GM12878 (cell line): ENCODE measurements at regions not wholly inside any gene's neighbourhood (a gene's known extent, or its start where the extent isn't known, plus 50 kb on each side); places are given as distances from the start of the nearest gene placed in this dataset.

Experiments used
- ATAC-seq: fragments of 200-7000 bp; cut with Tn5 transposase; 3 replicates; pipeline ENCODE4 v1.9.1; 2020; ENCODE audit warnings: mild to moderate bottlenecking, moderate library complexity
- BruUV-seq: library from RNA; stranded (reverse); fragments of 400-500 nt; replicated peaks from 2 replicates; lab custom pipeline; 2021; lab: Mats Ljungman, UMichigan
- CTCF ChIA-PET: fragments of 300-600 bp; sonication (Branson Sonifier 250); formaldehyde crosslinking; extraction: SDS; loops from one replicate; lab custom pipeline; 2021; ENCODE audit warnings: inconsistent platforms; lab: Yijun Ruan, JAX
- POLR2A ChIA-PET: fragments of 350-600 bp; formaldehyde crosslinking; extraction: SDS; loops from one replicate; lab custom pipeline; 2021; ENCODE audit warnings: inconsistent platforms; lab: Charles Lee
- RAD21 ChIA-PET: fragments of 300-600 bp; sonication (Branson Sonifier 250); formaldehyde crosslinking; loops from one replicate; lab custom pipeline; 2023; ENCODE audit warnings: antibody characterized with exemption; ENCODE audit not compliant: unreplicated experiment; lab: Charles Lee
- SMC1A ChIA-PET: fragments of 300-600 bp; sonication (Branson Sonifier 250); formaldehyde crosslinking; loops from one replicate; lab custom pipeline; 2023; ENCODE audit not compliant: unreplicated experiment, uncharacterized antibody; lab: Charles Lee
- DNase-seq: peaks from one replicate; pipeline ENCODE4 v3.0.0-alpha.2; 2011; ENCODE audit warnings: low read depth, low spot score
- FAIRE-seq: peaks from 3 replicates; lab custom pipeline; 2011; peaks lifted over from hg19 to GRCh38; lab: Jason Lieb, UNC
- H2AFZ ChIP-seq: 2 replicates; pipeline ENCODE4 v1.6.0; 2011; ENCODE audit warnings: low read depth, low read length, control low read depth; ENCODE audit not compliant: control insufficient read depth
- H3K27ac ChIP-seq: 2 replicates; pipeline ENCODE4 v1.5.1; 2011; ENCODE audit warnings: control low read depth; ENCODE audit not compliant: control insufficient read depth, insufficient read depth
- H3K27me3 ChIP-seq, 2 experiments: replicated peaks in 1 of 2; 2 replicates each; pipeline versions ENCODE4 v1.6.0 to v1.6.1; 2011; ENCODE audit warnings: low read length in 1 of 2; ENCODE audit not compliant: control insufficient read depth in 2 of 2, insufficient read depth in 2 of 2
- H3K36me3 ChIP-seq, 2 experiments: 2 replicates each; pipeline ENCODE4 v1.5.1; 2011; ENCODE audit warnings: low read length in 1 of 2; ENCODE audit not compliant: control insufficient read depth in 2 of 2, insufficient read depth in 2 of 2
- H3K4me1 ChIP-seq: 2 replicates; pipeline ENCODE4 v1.6.1; 2011; ENCODE audit warnings: mild to moderate bottlenecking, low read length, moderate library complexity, mixed read lengths; ENCODE audit not compliant: control insufficient read depth, insufficient read depth
- H3K4me2 ChIP-seq: 2 replicates; pipeline ENCODE4 v1.6.0; 2011; ENCODE audit warnings: control low read depth; ENCODE audit not compliant: control insufficient read depth, insufficient read depth
- H3K4me3 ChIP-seq: fragments of 200-600 bp; sonication (generic); 2 replicates; pipeline ENCODE4 v1.5.1; 2016
- H3K79me2 ChIP-seq: 2 replicates; pipeline ENCODE4 v1.6.0; 2011; ENCODE audit warnings: low read length; ENCODE audit not compliant: control insufficient read depth, insufficient read depth
- H3K9ac ChIP-seq: 2 replicates; pipeline ENCODE4 v1.8.0; 2011; ENCODE audit warnings: low read length, control low read depth, mixed read lengths; ENCODE audit not compliant: control insufficient read depth, insufficient read depth
- H3K9me3 ChIP-seq: replicated peaks from 3 replicates; pipeline ENCODE4 v1.5.1; 2011; ENCODE audit warnings: mild to moderate bottlenecking, low read length; ENCODE audit not compliant: control insufficient read depth, insufficient read depth
- H4K20me1 ChIP-seq: 2 replicates; pipeline ENCODE4 v1.6.0; 2011; ENCODE audit not compliant: control insufficient read depth, insufficient read depth
- BRCA1 ChIP-seq: IDR thresholded peaks from 2 replicates; pipeline ENCODE4 v1.6.1; 2011; ENCODE audit warnings: low read depth, low read length, improper control_type of control experiment
- CUX1 ChIP-seq: IDR thresholded peaks from 2 replicates; pipeline ENCODE4 v1.6.1; 2012; ENCODE audit warnings: improper control_type of control experiment, low read depth, low read length; ENCODE audit not compliant: insufficient replicate concordance
- HCFC1 ChIP-seq: fragments of 150-350 bp; IDR thresholded peaks from 2 replicates; pipeline ENCODE4 v1.6.1; 2014; ENCODE audit warnings: low read length
- IKZF1 ChIP-seq: fragments of 450-650 bp; conservative IDR thresholded peaks from 2 replicates; pipeline ENCODE4 v1.6.1; 2017; ENCODE audit warnings: antibody characterized with exemption, mild to moderate bottlenecking
- NFXL1 ChIP-seq: fragments of 450-650 bp; IDR thresholded peaks from 2 replicates; pipeline ENCODE4 v1.6.1; 2017; ENCODE audit warnings: antibody characterized with exemption, mild to moderate bottlenecking, borderline replicate concordance
- RBBP5 ChIP-seq: fragments of 200-600 bp; sonication (generic); conservative IDR thresholded peaks from 2 replicates; pipeline ENCODE4 v1.6.1; 2016
- WGBS: methylation state at CpG from one replicate; pipeline ENCODE4 v1.1.6; 2016; ENCODE audit warnings: low lambda C conversion rate; ENCODE audit not compliant: insufficient replicate concordance, insufficient coverage; ENCODE audit errors: missing lambda C conversion rate; 5-methylcytosine and 5-hydroxymethylcytosine counted together
- in situ Hi-C: fragments of 300-500 bp; cut with MboI; formaldehyde crosslinking; loops from 9 replicates; pipeline ENCODE4 v1.14.3; 2018; ENCODE audit warnings: mixed read lengths
- intact Hi-C: fragments of 100-400 bp; cut with micrococcal nuclease; formaldehyde crosslinking; loops from one replicate; pipeline ENCODE4 v1.14.2; 2022; ENCODE audit not compliant: unreplicated experiment
- TF ChIP-seq, protein P1 (sequence below): fragments of 150-350 bp; IDR thresholded peaks from 2 replicates; pipeline ENCODE4 v1.6.1; 2016; ENCODE audit warnings: low read depth, low read length

DNA sequence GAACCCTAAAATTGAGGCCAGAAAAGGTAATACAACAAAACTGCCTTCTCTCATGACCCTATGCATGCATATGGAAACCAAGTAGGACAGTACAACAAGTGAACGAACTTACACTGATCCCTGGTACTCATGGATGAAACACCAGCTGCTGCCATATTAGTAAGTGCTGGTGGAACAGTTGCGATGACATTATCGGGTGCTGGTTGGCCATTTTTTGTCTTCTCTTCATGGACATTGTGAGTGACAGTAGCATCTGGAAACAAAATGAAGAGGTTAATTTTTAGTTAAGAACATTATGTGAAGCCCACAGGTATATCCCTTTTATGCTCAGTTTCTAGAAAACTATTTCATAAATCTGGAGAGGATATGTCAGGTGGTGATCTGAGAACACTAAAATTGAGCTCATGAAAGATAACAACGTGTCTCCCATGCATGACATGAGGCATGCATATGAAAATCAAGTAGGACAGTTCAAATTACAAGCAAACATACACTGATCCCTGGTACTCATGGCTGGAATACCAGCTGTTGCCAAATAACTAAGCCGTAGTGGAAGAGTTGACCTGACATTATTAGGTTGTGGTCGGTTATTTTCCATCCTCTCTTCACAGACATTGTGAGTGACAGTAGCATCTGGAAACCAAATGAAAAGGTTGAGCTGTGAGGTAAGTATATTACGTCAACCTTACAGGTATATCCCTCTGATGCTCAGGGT, 74.2 kb upstream of the CT45A1 start:
- SMC1A ChIA-PET: interaction anchor here (1.7 kb wide), 1 partner anchor 94 kb away, joined by 4 read pairs; no protein-coding TSS in a partner anchor
- POLR2A ChIA-PET: no interaction called here

More for the DNA sequence above, 74.2 kb upstream of the CT45A1 start:
- H3K4me2 ChIP-seq: no peak overlapping the region
- CTCF ChIA-PET: no interaction called here
- 53% methylated on average over 7 of the region's 7 CpGs for WGBS
- ATAC-seq (no peak), FAIRE-seq (no peak), DNase-seq (no peak)
- no TSS peak for BruUV-seq
- H3K27me3 ChIP-seq: no peaks in the 10 kb centered on the region
- RAD21 ChIA-PET: no interaction called here
- H3K9ac ChIP-seq: no peak overlapping the region
- H3K36me3 ChIP-seq: no peaks in the 10 kb centered on the region
- H3K9me3 ChIP-seq: no peaks in the 10 kb centered on the region
- H3K4me3 ChIP-seq: no peak overlapping the region
- H4K20me1 ChIP-seq: no peaks in the 10 kb centered on the region
- TF ChIP-seq HCFC1 (no peak), CUX1 (no peak), BRCA1 (no peak), NFXL1 (no peak), RBBP5 (no peak), IKZF1 (no peak)
- TF ChIP-seq, protein P1, sequence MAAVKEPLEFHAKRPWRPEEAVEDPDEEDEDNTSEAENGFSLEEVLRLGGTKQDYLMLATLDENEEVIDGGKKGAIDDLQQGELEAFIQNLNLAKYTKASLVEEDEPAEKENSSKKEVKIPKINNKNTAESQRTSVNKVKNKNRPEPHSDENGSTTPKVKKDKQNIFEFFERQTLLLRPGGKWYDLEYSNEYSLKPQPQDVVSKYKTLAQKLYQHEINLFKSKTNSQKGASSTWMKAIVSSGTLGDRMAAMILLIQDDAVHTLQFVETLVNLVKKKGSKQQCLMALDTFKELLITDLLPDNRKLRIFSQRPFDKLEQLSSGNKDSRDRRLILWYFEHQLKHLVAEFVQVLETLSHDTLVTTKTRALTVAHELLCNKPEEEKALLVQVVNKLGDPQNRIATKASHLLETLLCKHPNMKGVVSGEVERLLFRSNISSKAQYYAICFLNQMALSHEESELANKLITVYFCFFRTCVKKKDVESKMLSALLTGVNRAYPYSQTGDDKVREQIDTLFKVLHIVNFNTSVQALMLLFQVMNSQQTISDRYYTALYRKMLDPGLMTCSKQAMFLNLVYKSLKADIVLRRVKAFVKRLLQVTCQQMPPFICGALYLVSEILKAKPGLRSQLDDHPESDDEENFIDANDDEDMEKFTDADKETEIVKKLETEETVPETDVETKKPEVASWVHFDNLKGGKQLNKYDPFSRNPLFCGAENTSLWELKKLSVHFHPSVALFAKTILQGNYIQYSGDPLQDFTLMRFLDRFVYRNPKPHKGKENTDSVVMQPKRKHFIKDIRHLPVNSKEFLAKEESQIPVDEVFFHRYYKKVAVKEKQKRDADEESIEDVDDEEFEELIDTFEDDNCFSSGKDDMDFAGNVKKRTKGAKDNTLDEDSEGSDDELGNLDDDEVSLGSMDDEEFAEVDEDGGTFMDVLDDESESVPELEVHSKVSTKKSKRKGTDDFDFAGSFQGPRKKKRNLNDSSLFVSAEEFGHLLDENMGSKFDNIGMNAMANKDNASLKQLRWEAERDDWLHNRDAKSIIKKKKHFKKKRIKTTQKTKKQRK: no peak
- H2AFZ ChIP-seq: no peak overlapping the region
- in situ Hi-C loops: loop anchor here (10.0 kb wide), 1 partner anchor 296 kb away; no protein-coding TSS in a partner anchor
- intact Hi-C loops: no loop called here
- H3K79me2 ChIP-seq: no peaks in the 10 kb centered on the region
- H3K27ac ChIP-seq: no peak overlapping the region
- H3K4me1 ChIP-seq: no peaks in the 10 kb centered on the region
